AG04450 (cell line): ENCODE measurements at regions not wholly inside any gene's neighbourhood (a gene's known extent, or its start where the extent isn't known, plus 50 kb on each side); places are given as distances from the start of the nearest gene placed in this dataset.

Source experiments
- CTCF ChIA-PET: fragments of 300-600, 350-600 bp; formaldehyde crosslinking; extraction: SDS; loops from one replicate; lab custom pipeline; 2022; ENCODE audit warnings: antibody characterized with exemption, inconsistent platforms; lab: Charles Lee
- POLR2A ChIA-PET: fragments of 350-600 bp; formaldehyde crosslinking; extraction: SDS; loops from one replicate; lab custom pipeline; 2021; ENCODE audit warnings: antibody characterized with exemption, inconsistent platforms; lab: Yijun Ruan, JAX
- DNase-seq: peaks from one replicate; pipeline ENCODE4 v3.0.0-alpha.2; 2011; ENCODE audit warnings: low read depth, low spot score
- H3K27ac ChIP-seq: one replicate; pipeline ENCODE4 v1.5.1; 2012; ENCODE audit warnings: low read depth, low read length, control low read depth
- H3K27me3 ChIP-seq: one replicate; pipeline ENCODE4 v1.6.0; 2012; ENCODE audit warnings: low read length; ENCODE audit not compliant: control insufficient read depth, insufficient read depth
- H3K4me3 ChIP-seq: 2 replicates; pipeline ENCODE4 v1.5.1; 2011; ENCODE audit warnings: mild to moderate bottlenecking, low read depth, low read length, control low read depth
- H3K9me3 ChIP-seq: 2 replicates; pipeline ENCODE4 v1.5.1; 2012; ENCODE audit warnings: low read length; ENCODE audit not compliant: control insufficient read depth, insufficient read depth
- TF ChIP-seq, protein P1 (sequence below): IDR thresholded peaks from 2 replicates; pipeline ENCODE4 v1.5.1; 2011; ENCODE audit warnings: low read depth, low read length, control low read depth, inconsistent platforms

DNA sequence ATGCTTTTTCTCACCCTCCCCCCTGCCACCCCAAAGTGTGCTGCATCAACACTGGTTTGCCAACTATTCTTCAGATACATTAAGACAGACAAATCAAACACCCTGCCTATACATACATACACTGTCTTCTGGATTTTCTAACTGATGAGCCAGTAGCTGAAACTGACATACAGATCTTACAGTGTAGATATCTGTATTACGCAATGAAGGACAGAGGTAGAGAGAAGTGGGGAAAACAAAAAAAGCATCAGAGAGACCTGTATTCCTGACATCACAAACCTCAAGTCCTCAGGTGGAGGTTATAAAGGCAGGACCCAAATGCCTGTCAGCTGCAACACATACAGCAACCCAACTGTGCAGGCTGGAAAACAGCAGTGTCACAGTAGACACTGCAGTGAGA is 535.4 kb downstream of the HACE1 start:
- ChIA-PET POLR2A (no interaction called here), CTCF (interaction anchor here (0.9 kb wide), 1 partner anchor 12 kb away, joined by 3 read pairs; no protein-coding TSS in a partner anchor)
- Histone ChIP-seq H3K9me3 (peaks cover 3% of the 10 kb centered on the region), H3K27me3 (no peaks in the 10 kb centered on the region), H3K27ac (no peak overlapping the region), H3K4me3 (no peak overlapping the region)
- no peak for DNase-seq
- TF ChIP-seq, protein P1, sequence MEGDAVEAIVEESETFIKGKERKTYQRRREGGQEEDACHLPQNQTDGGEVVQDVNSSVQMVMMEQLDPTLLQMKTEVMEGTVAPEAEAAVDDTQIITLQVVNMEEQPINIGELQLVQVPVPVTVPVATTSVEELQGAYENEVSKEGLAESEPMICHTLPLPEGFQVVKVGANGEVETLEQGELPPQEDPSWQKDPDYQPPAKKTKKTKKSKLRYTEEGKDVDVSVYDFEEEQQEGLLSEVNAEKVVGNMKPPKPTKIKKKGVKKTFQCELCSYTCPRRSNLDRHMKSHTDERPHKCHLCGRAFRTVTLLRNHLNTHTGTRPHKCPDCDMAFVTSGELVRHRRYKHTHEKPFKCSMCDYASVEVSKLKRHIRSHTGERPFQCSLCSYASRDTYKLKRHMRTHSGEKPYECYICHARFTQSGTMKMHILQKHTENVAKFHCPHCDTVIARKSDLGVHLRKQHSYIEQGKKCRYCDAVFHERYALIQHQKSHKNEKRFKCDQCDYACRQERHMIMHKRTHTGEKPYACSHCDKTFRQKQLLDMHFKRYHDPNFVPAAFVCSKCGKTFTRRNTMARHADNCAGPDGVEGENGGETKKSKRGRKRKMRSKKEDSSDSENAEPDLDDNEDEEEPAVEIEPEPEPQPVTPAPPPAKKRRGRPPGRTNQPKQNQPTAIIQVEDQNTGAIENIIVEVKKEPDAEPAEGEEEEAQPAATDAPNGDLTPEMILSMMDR: no peak

DNA sequence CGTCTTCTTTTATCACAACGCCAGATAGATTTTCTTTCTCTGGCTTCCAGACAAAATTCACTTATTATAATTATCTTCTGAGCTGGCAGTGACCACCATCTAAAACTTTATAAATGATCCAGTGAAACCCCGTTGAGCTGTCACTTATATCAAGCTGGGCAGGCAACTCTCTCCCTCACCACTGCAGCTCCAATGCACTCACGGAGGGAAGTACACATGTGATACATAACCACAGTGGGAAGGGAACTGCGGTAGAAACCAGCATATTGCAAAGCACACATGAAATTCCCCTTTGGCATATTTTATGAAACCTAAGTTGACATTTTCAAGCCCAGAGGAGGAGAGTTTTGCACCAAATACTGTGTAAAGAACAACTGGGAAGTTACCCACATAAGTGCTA is 536.9 kb downstream of the HACE1 start:
- Histone ChIP-seq H3K9me3 (peaks cover 3% of the 10 kb centered on the region), H3K4me3 (no peak overlapping the region), H3K27me3 (no peaks in the 10 kb centered on the region), H3K27ac (no peak overlapping the region)
- DNase-seq: no peak
- ChIA-PET POLR2A (no interaction called here), CTCF (no interaction called here)
- TF ChIP-seq, protein P1: no peak

DNA sequence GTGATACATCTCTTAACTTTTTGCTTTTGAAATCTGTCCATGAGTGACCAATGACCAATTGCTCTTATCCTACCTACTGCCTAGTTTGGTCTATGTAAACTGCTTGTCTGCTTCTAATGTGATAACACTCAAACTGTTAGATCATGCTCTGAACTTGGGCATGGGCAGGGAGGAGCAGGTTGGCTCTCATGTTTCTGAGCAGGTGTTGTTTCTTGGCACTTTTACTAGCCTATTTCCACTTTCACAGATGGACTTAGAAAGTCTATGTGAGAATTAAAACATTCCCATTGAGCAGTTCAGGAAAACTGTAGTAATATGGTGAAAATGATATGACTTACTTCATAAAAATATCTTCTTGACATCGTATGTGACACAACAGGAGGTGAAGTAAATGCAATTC is 538.4 kb downstream of the HACE1 start:
- Histone ChIP-seq H3K4me3 (no peak overlapping the region), H3K27ac (no peak overlapping the region), H3K27me3 (no peaks in the 10 kb centered on the region), H3K9me3 (peaks cover 3% of the 10 kb centered on the region)
- TF ChIP-seq, protein P1: no peak
- POLR2A ChIA-PET: no interaction called here
- CTCF ChIA-PET: no interaction called here
- no peak for DNase-seq

DNA sequence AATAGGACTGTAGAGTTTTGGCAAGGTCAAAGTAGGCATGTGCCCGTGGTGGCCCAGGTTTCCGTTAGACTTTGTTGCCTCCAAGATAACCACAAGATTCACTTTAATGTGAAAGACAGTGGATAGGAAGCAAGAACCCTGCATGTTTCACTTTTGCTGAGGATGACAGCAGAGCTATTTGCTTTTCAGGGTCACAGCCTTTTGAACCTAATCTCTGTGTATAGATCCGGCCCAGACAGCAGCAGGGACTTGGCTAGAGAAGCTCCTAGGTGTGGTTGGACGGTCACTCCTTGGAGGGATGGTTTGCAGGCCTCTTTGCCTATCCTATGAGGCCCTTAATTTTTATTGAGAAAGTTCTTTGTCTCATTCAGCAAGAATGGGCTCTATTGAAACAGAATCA is 538.8 kb downstream of the HACE1 start:
- ChIA-PET CTCF (no interaction called here), POLR2A (no interaction called here)
- Histone ChIP-seq H3K27me3 (no peaks in the 10 kb centered on the region), H3K9me3 (peaks cover 3% of the 10 kb centered on the region), H3K27ac (no peak overlapping the region), H3K4me3 (no peak overlapping the region)
- no peak for DNase-seq
- TF ChIP-seq, protein P1: no peak

DNA sequence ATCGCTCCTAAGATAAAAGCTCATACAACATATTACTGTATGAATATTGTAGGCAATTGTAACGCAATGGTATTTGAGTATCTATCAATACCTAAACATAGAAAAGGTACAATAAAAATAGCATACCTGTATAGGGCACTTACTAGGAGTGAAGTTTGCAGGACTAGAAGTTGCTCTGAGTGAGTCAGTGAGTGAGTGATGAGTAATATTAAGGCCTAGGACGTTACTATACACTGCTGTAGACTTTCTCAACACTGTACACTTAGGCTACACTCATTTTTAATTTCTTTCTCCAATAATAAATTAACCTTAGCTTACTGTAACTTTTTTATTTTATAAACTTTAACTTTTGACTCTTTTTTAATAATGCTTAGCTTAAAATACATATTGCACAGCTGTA is 546.9 kb downstream of the HACE1 start:
- CTCF ChIA-PET: no interaction called here
- Histone ChIP-seq H3K4me3 (no peak overlapping the region), H3K27ac (no peak overlapping the region), H3K27me3 (no peaks in the 10 kb centered on the region), H3K9me3 (no peaks in the 10 kb centered on the region; the same call in 1 of the 2 replicates)
- no peak for DNase-seq
- POLR2A ChIA-PET: no interaction called here
- TF ChIP-seq, protein P1: no peak
